ENCODE measurements at regions not wholly inside any gene's neighbourhood (a gene's known extent, or its start where the extent isn't known, plus 50 kb on each side); places are given as distances from the start of the nearest gene placed in this dataset.

DNA sequence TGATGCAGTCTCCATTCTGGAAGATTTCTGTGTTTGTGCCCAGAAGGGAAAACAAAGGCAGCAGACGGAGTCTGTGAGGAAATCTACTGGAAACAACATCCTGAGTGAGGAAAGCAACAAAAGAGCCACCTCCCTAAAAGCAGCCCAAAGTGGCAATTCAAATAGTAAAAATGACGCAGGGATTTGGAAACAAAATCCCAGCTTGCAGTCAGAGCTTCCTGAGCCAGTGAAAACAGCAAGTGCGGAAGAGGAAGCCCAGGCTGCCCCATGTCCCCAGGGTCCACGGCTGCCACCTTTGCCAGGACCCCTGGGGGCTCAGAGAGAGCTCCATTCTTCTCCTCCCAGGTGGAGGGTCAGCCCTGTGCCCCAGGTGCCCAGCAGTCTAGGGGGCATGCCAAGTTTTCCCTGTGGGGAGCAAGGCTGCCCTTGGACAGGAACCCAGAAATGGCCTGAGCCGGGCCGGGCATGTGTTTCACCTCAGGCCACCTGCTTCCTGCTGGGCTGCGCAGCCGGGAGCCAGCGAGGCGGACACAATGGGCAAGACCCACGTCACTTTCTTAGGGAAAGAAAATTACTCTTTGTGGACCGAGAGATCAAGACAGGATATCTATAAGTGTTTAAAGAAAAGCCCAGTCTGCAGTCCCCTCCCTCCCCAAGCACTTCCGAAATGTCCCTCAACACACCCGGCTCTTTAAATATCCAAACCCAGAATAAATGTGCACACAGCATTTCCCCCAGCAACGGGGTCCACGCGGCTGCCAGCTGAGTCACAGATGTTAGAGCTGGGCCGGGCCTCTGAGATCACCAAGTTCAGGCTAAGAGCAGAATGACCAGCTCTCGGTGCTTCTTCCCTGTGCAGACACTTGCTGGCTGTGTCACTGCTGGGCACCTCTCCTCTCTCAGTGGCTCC is 231.1 kb downstream of the ARHGAP12 start:
- H3K9ac ChIP-seq (ENCODE audit: low read length) = peak overlapping the region; percentile 60
- H2AFZ ChIP-seq (ENCODE audit: low read depth, low read length) = peak overlapping the region; percentile 71
- peak overlapping the region; percentile 82 for H3K4me2 ChIP-seq (ENCODE audit: low read length)

DNA sequence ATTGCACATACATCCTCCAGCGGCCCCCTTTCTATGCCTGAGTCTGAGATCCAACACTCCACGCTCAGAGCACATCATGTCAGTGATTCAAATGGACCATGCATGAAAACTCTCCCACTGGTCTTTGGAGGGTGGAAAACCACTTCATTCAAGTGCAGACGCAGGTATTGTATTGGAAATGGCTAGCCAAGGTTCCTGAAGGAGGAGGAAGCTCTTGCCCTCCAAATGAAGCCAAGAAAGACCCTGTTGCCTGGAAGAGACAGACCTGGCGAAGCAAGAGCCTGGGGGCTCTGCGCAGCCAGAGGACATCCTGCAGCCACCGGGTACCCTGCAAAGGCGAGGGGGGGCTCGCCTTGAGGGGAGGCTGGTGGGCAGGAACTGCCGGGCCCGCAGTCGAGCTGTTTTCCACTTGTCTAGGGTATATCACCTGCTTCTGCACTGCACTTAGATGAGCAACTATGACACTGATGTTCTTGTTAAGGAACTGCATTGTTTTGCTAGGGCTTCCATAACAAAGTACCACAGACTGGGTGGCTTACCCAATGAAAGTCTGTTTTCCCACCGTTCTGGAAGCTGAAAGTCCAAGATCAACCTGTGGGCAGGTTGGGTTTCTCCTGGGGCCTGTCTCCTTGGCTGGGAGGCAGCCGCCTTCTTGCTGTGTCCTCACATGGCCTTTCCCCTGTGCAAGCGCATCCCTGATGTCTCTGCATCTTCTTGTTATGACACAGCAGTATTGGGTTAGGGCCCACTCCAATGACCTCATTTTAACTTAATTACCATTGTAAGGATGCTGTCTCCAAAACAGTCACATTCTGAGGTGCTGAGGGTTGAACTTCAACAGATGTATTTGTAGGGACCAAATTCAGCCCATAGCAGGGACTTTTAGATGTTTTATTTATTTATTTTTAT is 233.4 kb downstream of the ARHGAP12 start:
- H2AFZ ChIP-seq (ENCODE audit: low read depth, low read length) = no peak overlapping the region
- TF ChIP-seq EZH2 (IDR thresholded peaks at IDR 0.05; ENCODE audit: insufficient read depth, low read length) = no peak
- TF ChIP-seq, protein P1, sequence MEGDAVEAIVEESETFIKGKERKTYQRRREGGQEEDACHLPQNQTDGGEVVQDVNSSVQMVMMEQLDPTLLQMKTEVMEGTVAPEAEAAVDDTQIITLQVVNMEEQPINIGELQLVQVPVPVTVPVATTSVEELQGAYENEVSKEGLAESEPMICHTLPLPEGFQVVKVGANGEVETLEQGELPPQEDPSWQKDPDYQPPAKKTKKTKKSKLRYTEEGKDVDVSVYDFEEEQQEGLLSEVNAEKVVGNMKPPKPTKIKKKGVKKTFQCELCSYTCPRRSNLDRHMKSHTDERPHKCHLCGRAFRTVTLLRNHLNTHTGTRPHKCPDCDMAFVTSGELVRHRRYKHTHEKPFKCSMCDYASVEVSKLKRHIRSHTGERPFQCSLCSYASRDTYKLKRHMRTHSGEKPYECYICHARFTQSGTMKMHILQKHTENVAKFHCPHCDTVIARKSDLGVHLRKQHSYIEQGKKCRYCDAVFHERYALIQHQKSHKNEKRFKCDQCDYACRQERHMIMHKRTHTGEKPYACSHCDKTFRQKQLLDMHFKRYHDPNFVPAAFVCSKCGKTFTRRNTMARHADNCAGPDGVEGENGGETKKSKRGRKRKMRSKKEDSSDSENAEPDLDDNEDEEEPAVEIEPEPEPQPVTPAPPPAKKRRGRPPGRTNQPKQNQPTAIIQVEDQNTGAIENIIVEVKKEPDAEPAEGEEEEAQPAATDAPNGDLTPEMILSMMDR (IDR thresholded peaks at IDR 0.05; ENCODE audit: insufficient read depth, low read depth, low read length) = no peak
- H3K9me3 Mint-ChIP-seq (ENCODE audit: unreplicated experiment) = peaks cover 2% of the 10 kb centered on the region
- FAIRE-seq (no peak), DNase-seq (ENCODE audit: low read depth) (no peak)
- no peak overlapping the region for H3K4me3 ChIP-seq (ENCODE audit: insufficient read depth, low read depth, low read length)
- no peak overlapping the region for H3K27ac Mint-ChIP-seq (ENCODE audit: unreplicated experiment)
- no peaks in the 10 kb centered on the region for H3K36me3 Mint-ChIP-seq (ENCODE audit: low read depth, unreplicated experiment)
- no peak overlapping the region for H3K9ac ChIP-seq (ENCODE audit: low read length)
- no peak overlapping the region for H3K4me3 Mint-ChIP-seq (ENCODE audit: unreplicated experiment)
- H3K79me2 ChIP-seq (ENCODE audit: insufficient read depth, low read length) = no peaks in the 10 kb centered on the region
- H3K27me3 ChIP-seq (ENCODE audit: insufficient read depth, low read length) = no peaks in the 10 kb centered on the region
- H3K27ac ChIP-seq (ENCODE audit: low read depth, low read length) = no peak overlapping the region
- no peaks in the 10 kb centered on the region for H3K27me3 Mint-ChIP-seq (ENCODE audit: low read depth, unreplicated experiment)
- H3K4me1 Mint-ChIP-seq (ENCODE audit: low read depth, unreplicated experiment) = peaks cover 19% of the 10 kb centered on the region
- H4K20me1 ChIP-seq (ENCODE audit: insufficient read depth, low read length) = no peaks in the 10 kb centered on the region
- no peaks in the 10 kb centered on the region for H3K36me3 ChIP-seq (ENCODE audit: insufficient read depth, low read length)
- no peak overlapping the region for H3K4me2 ChIP-seq (ENCODE audit: low read length)
- H3K4me1 ChIP-seq (ENCODE audit: insufficient read depth, low read length) = peaks cover 26% of the 10 kb centered on the region
- H3K9me3 ChIP-seq (ENCODE audit: insufficient read depth, low read depth, low read length) = no peaks in the 10 kb centered on the region

More for the DNA sequence above, 231.1 kb downstream of the ARHGAP12 start:
- Histone ChIP-seq H3K79me2 (ENCODE audit: insufficient read depth, low read length) (no peaks in the 10 kb centered on the region), H3K27ac (ENCODE audit: low read depth, low read length) (peak overlapping the region; percentile 28), H3K4me1 (ENCODE audit: insufficient read depth, low read length) (peaks cover 29% of the 10 kb centered on the region), H3K36me3 (ENCODE audit: insufficient read depth, low read length) (no peaks in the 10 kb centered on the region), H3K27me3 (ENCODE audit: insufficient read depth, low read length) (no peaks in the 10 kb centered on the region), H3K4me3 (ENCODE audit: insufficient read depth, low read depth, low read length) (peak overlapping the region; percentile 27), H3K9me3 (ENCODE audit: insufficient read depth, low read depth, low read length) (no peaks in the 10 kb centered on the region), H4K20me1 (ENCODE audit: insufficient read depth, low read length) (no peaks in the 10 kb centered on the region)
- H3K27me3 Mint-ChIP-seq (ENCODE audit: low read depth, unreplicated experiment) = no peaks in the 10 kb centered on the region
- DNase-seq (ENCODE audit: low read depth) (peak; percentile 77), FAIRE-seq (peak; percentile 45)
- peaks cover 4% of the 10 kb centered on the region for H3K9me3 Mint-ChIP-seq (ENCODE audit: unreplicated experiment)
- H3K36me3 Mint-ChIP-seq (ENCODE audit: low read depth, unreplicated experiment) = no peaks in the 10 kb centered on the region
- peak overlapping the region; percentile 58 for H3K27ac Mint-ChIP-seq (ENCODE audit: unreplicated experiment)
- H3K4me1 Mint-ChIP-seq (ENCODE audit: low read depth, unreplicated experiment) = peaks cover 19% of the 10 kb centered on the region
- no peak overlapping the region for H3K4me3 Mint-ChIP-seq (ENCODE audit: unreplicated experiment)
- TF ChIP-seq, protein P1 (IDR thresholded peaks at IDR 0.05; ENCODE audit: insufficient read depth, low read depth, low read length) = no peak
- no peak for TF ChIP-seq EZH2 (IDR thresholded peaks at IDR 0.05; ENCODE audit: insufficient read depth, low read length)

Measured in astrocyte (in vitro differentiated cells and primary cell).